Breast epithelium (tissue), 4 donors: ENCODE measurements at regions not wholly inside any gene's neighbourhood (a gene's known extent, or its start where the extent isn't known, plus 50 kb on each side); places are given as distances from the start of the nearest gene placed in this dataset.

Source experiments
- DNase-seq, 2 donors: peaks; one replicate each; pipeline ENCODE4 v3.0.0-alpha.2; 2019; ENCODE audit warnings: low spot score in 2 of 2
- H3K27ac ChIP-seq, 2 donors: fragments of 200-600 bp; sonication (generic) in 1 of 2; one replicate each; pipeline ENCODE4 v1.5.1; 2016 to 2019; ENCODE audit warnings: mild to moderate bottlenecking in 1 of 2
- H3K27me3 ChIP-seq, 2 donors: fragments of 200-600 bp; sonication (generic) in 1 of 2; one replicate each; pipeline versions ENCODE4 v1.5.1 to v1.6.0; 2017 to 2019; ENCODE audit warnings: control low read depth in 1 of 2, mild to moderate bottlenecking in 1 of 2
- H3K36me3 ChIP-seq: fragments of 200-600 bp; one replicate; pipeline ENCODE4 v1.5.1; 2019
- H3K4me1 ChIP-seq, 2 donors: fragments of 200-600 bp; sonication (generic); one replicate each; pipeline ENCODE4 v1.5.1; 2016 to 2019; ENCODE audit warnings: control low read depth in 1 of 2
- H3K4me3 ChIP-seq, 3 donors: fragments of 200-600 bp; sonication (generic); 1 replicate in 2 of 3; 2 replicates in 1 of 3; pipeline ENCODE4 v1.5.1; 2016 to 2019; ENCODE audit warnings: mild to moderate bottlenecking in 3 of 3, moderate library complexity in 2 of 3
- H3K9me3 ChIP-seq, 2 donors: fragments of 200-600 bp; sonication (generic) in 1 of 2; one replicate each; pipeline ENCODE4 v1.5.1; 2016 to 2019; ENCODE audit warnings: control low read depth in 1 of 2
- CTCF ChIP-seq, 3 donors: fragments of 450-650 bp; IDR thresholded peaks; one replicate each; pipeline ENCODE4 v1.5.1; 2016 to 2017; ENCODE audit warnings: antibody characterized with exemption in 3 of 3, mild to moderate bottlenecking in 3 of 3, moderate library complexity in 3 of 3
- POLR2A ChIP-seq: fragments of 450-650 bp; IDR thresholded peaks from one replicate; pipeline ENCODE4 v1.6.1; 2016; ENCODE audit warnings: antibody characterized with exemption, mild to moderate bottlenecking, moderate library complexity
- POLR2AphosphoS5 ChIP-seq, 3 donors: sonication (generic); formaldehyde crosslinking; IDR thresholded peaks; one replicate each; pipeline ENCODE4 v1.6.1; 2017; ENCODE audit warnings: antibody characterized with exemption in 3 of 3
- intact Hi-C: fragments of 100-400 bp; cut with DNase I; formaldehyde crosslinking; loops from one replicate; pipeline ENCODE4 v1.15.1; 2023; ENCODE audit warnings: low total_unique reads

- Histone ChIP-seq H3K36me3 (no peaks in the 10 kb centered on the region), H3K4me3 (no peak overlapping the region), H3K27me3 (peaks cover 0 to 45% of the 10 kb centered on the region in 2 donors), H3K27ac (no peak overlapping the region), H3K4me1 (no peaks in the 10 kb centered on the region), H3K9me3 (no peaks in the 10 kb centered on the region)
- intact Hi-C loops, result no loop called here
- TF ChIP-seq CTCF (IDR thresholded peaks at IDR 0.05) (no peak), POLR2AphosphoS5 (IDR thresholded peaks at IDR 0.05) (no peak), POLR2A (no peak)
- DNase-seq, result no peak
Measured at GRCh38 chr15:77742570-77742969, 109.9 kb upstream of the LINGO1 start.

GRCh38 chr15:77742127-77742526 lies 109.4 kb upstream of the LINGO1 start:
- no peak for DNase-seq
- no peaks in the 10 kb centered on the region for H3K4me1 ChIP-seq
- no peak overlapping the region for H3K27ac ChIP-seq
- intact Hi-C loops, result no loop called here
- no peaks in the 10 kb centered on the region for H3K36me3 ChIP-seq
- no peaks in the 10 kb centered on the region for H3K9me3 ChIP-seq
- peaks cover 0 to 45% of the 10 kb centered on the region in 2 donors for H3K27me3 ChIP-seq
- TF ChIP-seq POLR2AphosphoS5 (IDR thresholded peaks at IDR 0.05) (no peak), CTCF (IDR thresholded peaks at IDR 0.05) (no peak), POLR2A (no peak)
- H3K4me3 ChIP-seq, result no peak overlapping the region

GRCh38 chr15:77741106-77741505 lies 108.4 kb upstream of the LINGO1 start:
- intact Hi-C loops, result no loop called here
- Histone ChIP-seq H3K36me3 (no peaks in the 10 kb centered on the region), H3K4me3 (no peak overlapping the region), H3K4me1 (no peaks in the 10 kb centered on the region), H3K27me3 (peaks cover 0 to 45% of the 10 kb centered on the region in 2 donors), H3K9me3 (no peaks in the 10 kb centered on the region), H3K27ac (no peak overlapping the region)
- DNase-seq, result no peak
- TF ChIP-seq POLR2AphosphoS5 (IDR thresholded peaks at IDR 0.05), result no peak
- no peak for TF ChIP-seq POLR2A
- no peak for TF ChIP-seq CTCF (IDR thresholded peaks at IDR 0.05)

GRCh38 chr15:77739591-77740378 lies 107.1 kb upstream of the LINGO1 start:
- H3K9me3 ChIP-seq, result no peaks in the 10 kb centered on the region
- H3K4me1 ChIP-seq, result no peaks in the 10 kb centered on the region
- TF ChIP-seq POLR2A (no peak), CTCF (IDR thresholded peaks at IDR 0.05) (no peak), POLR2AphosphoS5 (IDR thresholded peaks at IDR 0.05) (no peak)
- H3K36me3 ChIP-seq, result no peaks in the 10 kb centered on the region
- no peak overlapping the region for H3K4me3 ChIP-seq
- no peak for DNase-seq
- intact Hi-C loops, result no loop called here
- H3K27me3 ChIP-seq, result peaks cover 0 to 45% of the 10 kb centered on the region in 2 donors
- no peak overlapping the region for H3K27ac ChIP-seq

GRCh38 chr15:77738441-77739302 lies 106.0 kb upstream of the LINGO1 start:
- no peak for DNase-seq
- peaks cover 0 to 36% of the 10 kb centered on the region in 2 donors for H3K27me3 ChIP-seq
- TF ChIP-seq CTCF (IDR thresholded peaks at IDR 0.05) (no peak), POLR2AphosphoS5 (IDR thresholded peaks at IDR 0.05) (no peak), POLR2A (no peak)
- H3K4me1 ChIP-seq, result no peaks in the 10 kb centered on the region
- no peaks in the 10 kb centered on the region for H3K9me3 ChIP-seq
- H3K4me3 ChIP-seq, result no peak overlapping the region
- intact Hi-C loops, result no loop called here
- H3K27ac ChIP-seq, result no peak overlapping the region
- H3K36me3 ChIP-seq, result no peaks in the 10 kb centered on the region
